ENCODE measurements at regions not wholly inside any gene's neighbourhood (a gene's known extent, or its start where the extent isn't known, plus 50 kb on each side); places are given as distances from the start of the nearest gene placed in this dataset.

DNA sequence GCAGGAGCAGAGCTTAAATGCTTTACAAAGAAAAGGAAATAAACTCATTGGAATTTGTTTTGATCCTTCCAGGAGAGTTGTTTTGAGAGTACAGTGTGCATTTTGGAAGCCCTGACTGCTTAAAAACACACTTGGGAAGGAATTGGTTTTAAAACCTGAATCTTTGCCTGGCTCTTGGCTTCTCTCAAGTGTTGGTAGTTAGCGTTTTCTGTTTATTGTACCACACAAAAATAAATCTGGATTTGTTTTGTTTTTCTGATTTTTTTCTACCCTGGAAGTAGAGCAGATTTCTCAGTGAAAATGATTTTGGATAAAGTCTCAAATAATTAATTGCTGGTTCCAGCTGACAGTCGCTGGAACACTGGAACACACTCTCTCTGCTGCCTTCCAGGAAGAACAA lies 90.6 kb downstream of the CHST2 start:
- Histone ChIP-seq H4K5ac (ENCODE audit: insufficient read length, low read depth, low read length) (no peak overlapping the region), H3K9me3 (ENCODE audit: insufficient read depth in 2 of 2, low read depth in 1 of 2, low read length in 1 of 2) (no peaks in the 10 kb centered on the region), H3K18ac (ENCODE audit: extremely low read depth, low read length) (no peak overlapping the region), H2BK15ac (ENCODE audit: low read length) (no peak overlapping the region), H2BK12ac (ENCODE audit: low read depth, low read length) (no peak overlapping the region), H3K79me2 (ENCODE audit: control insufficient read depth in 1 of 2, insufficient read depth in 2 of 2, low read length in 2 of 2) (no peaks in the 10 kb centered on the region), H2BK5ac (ENCODE audit: low read depth, low read length) (no peak overlapping the region), H3K27me3 (replicated peaks in 1 of 4; ENCODE audit: control insufficient read depth in 3 of 4, extremely low read depth in 1 of 4, insufficient read depth in 3 of 4, low read length in 3 of 4) (no peaks in the 10 kb centered on the region), H3K23me2 (ENCODE audit: low read depth, low read length) (no peaks in the 10 kb centered on the region), H2BK120ac (replicated peaks; ENCODE audit: low read depth, low read length) (no peak overlapping the region), H3K4me1 (replicated peaks in 1 of 4; ENCODE audit: control insufficient read depth in 3 of 4, insufficient read depth in 4 of 4, low read length in 3 of 4) (no peaks in the 10 kb centered on the region; a peak in 2 of 7 replicates), H3K36me3 (ENCODE audit: control insufficient read depth in 2 of 4, insufficient read depth in 4 of 4, low read length in 3 of 4) (no peaks in the 10 kb centered on the region), H3K4me3 (ENCODE audit: extremely low read depth in 1 of 4, insufficient read depth in 2 of 4, low read depth in 3 of 4, low read length in 4 of 4) (no peak overlapping the region), H3K4me2 (ENCODE audit: insufficient read depth in 1 of 2, low read depth in 2 of 2, low read length in 2 of 2) (no peak overlapping the region), H4K20me1 (replicated peaks in 1 of 2; ENCODE audit: control insufficient read depth in 1 of 2, insufficient read depth in 2 of 2, low read length in 2 of 2) (no peaks in the 10 kb centered on the region), H3K23ac (ENCODE audit: insufficient read length) (no peak overlapping the region), H3K27ac (ENCODE audit: low read depth, low read length) (no peak overlapping the region), H4K91ac (replicated peaks; ENCODE audit: insufficient read length, low read length) (no peak overlapping the region), H3K9ac (replicated peaks in 1 of 4; ENCODE audit: extremely low read depth in 1 of 4, low read depth in 3 of 4, low read length in 3 of 4) (no peak overlapping the region), H3K14ac (ENCODE audit: insufficient read length) (no peak overlapping the region), H3K56ac (replicated peaks; ENCODE audit: insufficient read length, low read depth, low read length) (no peak overlapping the region), H2BK20ac (ENCODE audit: low read length) (no peak overlapping the region), H2AFZ (ENCODE audit: low read length) (no peak overlapping the region), H4K8ac (ENCODE audit: extremely low read depth, insufficient read depth, low read length) (no peak overlapping the region), H2AK5ac (ENCODE audit: low read depth, low read length) (no peak overlapping the region), H3K4ac (replicated peaks; ENCODE audit: insufficient read length, low read depth, low read length) (no peak overlapping the region), H3K79me1 (ENCODE audit: low read depth, low read length) (no peaks in the 10 kb centered on the region)
- no peak for FAIRE-seq
- WGBS, 2 experiments (ENCODE audit: extremely low coverage in 1 of 2, insufficient coverage in 1 of 2, insufficient read length in 1 of 2, insufficient replicate concordance in 2 of 2, low coverage in 1 of 2, low lambda C conversion rate in 2 of 2, missing lambda C conversion rate in 1 of 2) = 87% methylated on average over 2 of the region's 2 CpGs; no CpG with 5 or more reads in 1 of the 2 experiments
- ChIA-PET POLR2A (ENCODE audit: partially characterized antibody) (no interaction called here), CTCF (ENCODE audit: partially characterized antibody) (interaction anchor here (0.6 kb wide), 1 partner anchor 1384 kb away, joined by 6 read pairs; no protein-coding TSS in a partner anchor)
- no peak for DNase-seq (ENCODE audit: low read depth in 1 of 2, low spot score in 2 of 2)
- no peak for TF ChIP-seq MAFK (IDR thresholded peaks at IDR 0.05; ENCODE audit: low read depth, low read length)
- no peak for TF ChIP-seq SAP30 (IDR thresholded peaks at IDR 0.05; ENCODE audit: insufficient read depth, insufficient replicate concordance, low read length)
- no peak for TF ChIP-seq TAF1 (IDR thresholded peaks at IDR 0.05; ENCODE audit: low read depth, low read length)
- no peak for TF ChIP-seq JUND (IDR thresholded peaks at IDR 0.05; ENCODE audit: low read length)
- no peak for TF ChIP-seq POLR2AphosphoS5 (IDR thresholded peaks at IDR 0.05; ENCODE audit: low read depth, low read length)
- no peak for TF ChIP-seq HDAC6 (IDR thresholded peaks at IDR 0.05; ENCODE audit: low read depth, low read length)
- no peak for TF ChIP-seq TBP (IDR thresholded peaks at IDR 0.05; ENCODE audit: low read depth, low read length)
- no peak for TF ChIP-seq FOSL1 (IDR thresholded peaks at IDR 0.05; ENCODE audit: insufficient read depth, low read depth, low read length)
- TF ChIP-seq USF2 (IDR thresholded peaks at IDR 0.05; ENCODE audit: low read length) = no peak
- no peak for TF ChIP-seq RBBP5 (IDR thresholded peaks at IDR 0.05; ENCODE audit: borderline replicate concordance, low read depth, low read length)
- TF ChIP-seq EGR1 (IDR thresholded peaks at IDR 0.05; ENCODE audit: borderline replicate concordance, low read depth, low read length) = no peak
- TF ChIP-seq ASH2L (IDR thresholded peaks at IDR 0.05; ENCODE audit: low read length) = no peak
- no peak for TF ChIP-seq TEAD4 (IDR thresholded peaks at IDR 0.05; ENCODE audit: low read depth, low read length)
- TF ChIP-seq RXRA (IDR thresholded peaks at IDR 0.05; ENCODE audit: insufficient read depth, low read depth, low read length) = no peak
- no peak for TF ChIP-seq YY1 (IDR thresholded peaks at IDR 0.05; ENCODE audit: low read depth, low read length)

Measured in H1 (cell line).